ENCODE measurements at regions not wholly inside any gene's neighbourhood (a gene's known extent, or its start where the extent isn't known, plus 50 kb on each side); places are given as distances from the start of the nearest gene placed in this dataset.

- DNase-seq = no peak
- Histone ChIP-seq H3K27me3 (ENCODE audit: insufficient read depth, low read depth, severe bottlenecking) (no peaks in the 10 kb centered on the region), H3K9me3 (ENCODE audit: severe bottlenecking) (no peaks in the 10 kb centered on the region), H3K4me3 (ENCODE audit: low read depth, low read length) (no peak overlapping the region), H3K36me3 (no peaks in the 10 kb centered on the region), H3K27ac (no peak overlapping the region)
- no peak for TF ChIP-seq CTCF (IDR thresholded peaks at IDR 0.05; ENCODE audit: low read depth, low read length)
These were observed 55.6 kb upstream of the DAB1 start for GRCh38 chr1:57479471-57479870.

GRCh38 chr1:57475366-57475765 lies 51.5 kb upstream of the DAB1 start:
- H3K27ac ChIP-seq = no peak overlapping the region
- no peak overlapping the region for H3K4me3 ChIP-seq (ENCODE audit: low read depth, low read length)
- no peaks in the 10 kb centered on the region for H3K27me3 ChIP-seq (ENCODE audit: insufficient read depth, low read depth, severe bottlenecking)
- TF ChIP-seq CTCF (IDR thresholded peaks at IDR 0.05; ENCODE audit: low read depth, low read length) = no peak
- H3K9me3 ChIP-seq (ENCODE audit: severe bottlenecking) = no peaks in the 10 kb centered on the region
- H3K36me3 ChIP-seq = no peaks in the 10 kb centered on the region
- DNase-seq = no peak

- Histone ChIP-seq H3K4me3 (ENCODE audit: low read depth, low read length) (no peak overlapping the region), H3K27ac (no peak overlapping the region), H3K9me3 (ENCODE audit: severe bottlenecking) (no peaks in the 10 kb centered on the region), H3K36me3 (no peaks in the 10 kb centered on the region), H3K27me3 (ENCODE audit: insufficient read depth, low read depth, severe bottlenecking) (no peaks in the 10 kb centered on the region)
- no peak for TF ChIP-seq CTCF (IDR thresholded peaks at IDR 0.05; ENCODE audit: low read depth, low read length)
- no peak for DNase-seq
These were observed 50.4 kb upstream of the DAB1 start for GRCh38 chr1:57474137-57474750.
